ENCODE measurements at regions not wholly inside any gene's neighbourhood (a gene's known extent, or its start where the extent isn't known, plus 50 kb on each side); places are given as distances from the start of the nearest gene placed in this dataset.
A peak's percentile ranks its signal among the peaks of the same experiment; 100 is the strongest.
"Not testable (repeated sequence)": the region's sequence is repeated elsewhere in the genome, so short reads cannot be mapped to it uniquely, and the experiment has no call there.

DNA sequence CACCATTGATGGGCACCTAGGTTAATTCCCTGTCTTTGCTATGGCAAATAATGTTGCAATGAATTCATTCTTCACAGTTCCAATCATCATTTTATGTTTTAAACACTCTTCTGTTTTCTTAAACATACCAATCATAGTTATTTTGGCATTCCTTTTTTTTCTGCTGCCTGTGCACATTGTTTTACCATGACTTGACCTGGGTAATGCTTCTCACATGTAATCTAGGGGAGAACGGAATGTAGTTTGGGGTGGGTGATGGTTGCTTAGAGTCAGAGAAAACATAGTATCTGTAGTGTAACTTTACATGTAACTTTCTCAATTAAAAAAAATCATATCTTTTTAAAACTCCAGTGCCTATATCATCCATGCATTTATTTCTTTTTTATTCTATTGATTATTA, 1945.3 kb upstream of the RAG2 start:
- no peak for DNase-seq

DNA sequence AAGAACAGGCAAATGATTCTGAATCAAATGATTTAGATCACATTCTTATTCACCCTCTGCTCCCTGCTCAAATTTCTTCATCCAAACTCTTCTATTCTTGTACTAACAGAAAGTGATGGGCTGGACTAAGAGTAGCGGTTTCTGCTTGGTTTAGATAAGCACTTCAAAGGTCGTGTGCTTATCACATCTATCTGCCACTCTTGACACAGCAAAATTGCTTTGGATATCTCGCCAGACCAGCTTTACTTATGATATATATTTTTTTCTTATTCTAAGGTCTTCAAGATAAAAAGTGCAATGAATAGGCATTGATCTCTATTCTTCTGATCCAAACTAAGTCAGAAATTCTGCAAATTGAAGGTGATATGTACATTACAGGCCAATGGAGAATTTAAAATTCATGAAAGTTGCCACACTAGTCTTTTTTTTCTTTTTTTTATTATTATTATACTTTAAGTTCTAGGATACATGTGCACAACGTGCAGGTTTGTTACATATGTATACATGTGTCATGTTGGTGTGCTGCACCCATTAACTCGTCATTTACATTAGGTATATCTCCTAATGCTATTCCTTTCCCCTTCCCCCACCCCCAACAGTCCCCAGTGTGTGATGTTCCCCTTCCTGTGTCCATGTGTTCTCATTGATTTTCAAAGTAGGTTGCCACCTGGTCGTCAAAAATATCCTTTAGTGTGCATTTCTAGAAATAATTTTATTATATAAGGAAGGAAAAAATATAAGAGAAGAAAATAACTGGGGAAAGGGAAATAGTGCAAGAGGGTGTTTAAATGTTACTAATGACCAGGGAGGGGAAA, 1941.0 kb upstream of the RAG2 start:
- DNase-seq = no peak

DNA sequence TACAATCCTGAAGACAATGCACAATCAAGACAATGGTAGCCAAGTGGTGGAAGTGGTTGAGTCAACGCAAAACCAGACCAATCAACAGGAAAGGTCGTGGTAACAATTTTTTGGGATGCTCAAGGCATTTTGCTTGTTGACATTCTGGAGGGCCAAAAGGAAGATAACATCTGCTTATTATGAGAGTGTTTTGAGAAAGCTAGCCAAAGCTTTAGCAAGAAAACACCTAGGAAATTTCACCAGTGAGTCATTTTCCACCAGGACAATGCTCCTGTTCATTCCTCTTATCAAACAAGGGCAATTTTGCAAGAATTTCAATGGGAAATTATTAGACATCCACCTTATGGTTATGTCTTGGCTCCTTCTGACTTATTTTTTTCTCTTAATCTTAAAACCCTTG, 1932.2 kb upstream of the RAG2 start:
- no peak for DNase-seq

DNA sequence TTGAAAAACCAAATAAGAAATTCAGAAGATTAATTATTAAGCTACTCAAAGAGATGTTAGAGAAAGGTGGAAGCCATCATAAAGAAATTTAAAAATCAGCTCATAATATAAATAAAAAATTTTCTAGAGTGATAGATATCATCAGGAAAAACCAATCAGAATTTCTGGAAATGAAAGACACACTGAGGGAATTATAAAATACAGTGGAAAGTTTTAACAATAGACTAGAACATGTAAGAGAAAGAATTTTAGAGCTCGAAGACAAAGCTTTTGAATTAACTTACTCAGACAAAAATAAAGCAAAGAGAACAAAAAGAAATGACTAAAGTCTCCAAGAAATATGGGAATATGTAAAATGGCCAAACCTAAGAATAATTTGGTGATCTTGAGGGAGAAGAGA, 1926.9 kb upstream of the RAG2 start:
- DNase-seq = no peak

DNA sequence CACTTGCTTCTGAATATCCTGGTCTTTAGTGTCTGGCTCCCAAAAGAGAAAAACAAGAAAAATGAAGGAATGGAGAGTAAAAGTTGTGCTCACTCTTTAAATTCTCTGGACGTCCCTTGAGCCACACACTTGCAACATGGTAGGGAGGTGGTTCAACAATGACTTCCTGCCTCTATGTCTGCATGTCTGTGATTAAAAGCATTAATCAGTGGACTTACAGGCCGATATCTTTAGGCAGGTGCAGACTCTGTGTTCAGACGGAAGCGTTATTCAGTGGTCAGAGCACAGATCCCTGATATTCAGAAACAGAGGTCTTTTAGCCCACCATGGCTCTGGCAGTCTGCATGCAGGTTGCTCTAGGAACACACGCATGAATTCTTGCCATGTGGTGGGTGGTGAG, 1920.0 kb upstream of the RAG2 start:
- DNase-seq = no peak

DNA sequence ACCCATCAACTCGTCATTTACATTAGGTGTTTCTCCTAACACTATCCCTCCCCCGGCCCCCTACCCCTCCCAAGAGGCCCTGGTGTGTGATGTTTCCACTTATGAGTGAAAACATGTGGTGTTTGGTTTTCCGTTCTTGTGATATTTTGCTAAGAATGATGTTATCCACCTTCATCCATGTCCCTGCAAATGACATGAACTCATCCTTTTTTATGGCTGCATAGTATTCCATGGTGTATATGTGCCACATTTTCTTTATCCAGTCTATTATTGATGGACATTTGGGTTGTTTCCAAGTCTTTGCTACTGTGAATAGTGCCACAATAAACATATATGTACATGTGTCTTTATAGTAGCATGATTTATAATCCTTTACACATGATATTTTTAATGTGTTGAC, 1914.8 kb upstream of the RAG2 start:
- not testable (repeated sequence) for DNase-seq

DNA sequence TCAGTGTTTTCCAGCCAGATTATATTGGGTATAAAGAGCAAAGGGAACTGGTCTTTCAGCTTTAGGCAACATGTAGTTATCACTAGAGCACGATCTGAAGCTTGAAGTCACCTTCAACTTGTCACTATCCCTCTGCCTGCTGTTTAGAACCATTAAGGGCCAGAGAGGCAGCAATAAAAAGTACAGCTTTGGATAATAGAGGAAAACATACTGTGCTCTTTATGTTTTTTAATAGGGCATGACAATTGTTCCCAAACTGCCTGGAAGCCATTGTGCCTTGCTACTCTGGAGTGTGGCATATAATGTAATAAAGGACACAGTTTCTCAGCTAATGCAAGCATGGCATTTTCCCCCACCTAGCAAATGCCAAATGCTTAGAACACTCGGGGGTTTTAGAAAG, 1912.0 kb upstream of the RAG2 start:
- peak; percentile 12 for DNase-seq

DNA sequence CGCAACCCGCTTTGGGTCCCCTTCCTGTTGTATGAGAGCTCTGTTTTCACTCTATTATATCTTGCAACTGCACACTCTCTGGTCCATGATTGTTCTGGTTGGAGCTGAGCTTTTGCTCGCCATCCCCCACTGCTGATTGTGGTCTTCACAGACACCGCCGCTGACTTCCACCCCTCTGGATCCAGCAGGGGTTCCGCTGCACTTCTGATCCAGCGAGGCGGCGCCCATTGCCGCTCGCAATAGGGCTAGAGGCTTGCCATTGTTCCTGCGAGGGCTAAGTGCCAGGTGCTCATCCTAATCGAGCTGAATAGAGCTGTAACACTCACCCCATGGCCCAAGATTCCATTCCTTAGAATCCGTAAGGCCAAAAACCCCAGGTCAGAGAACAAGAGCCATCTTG, 1905.8 kb upstream of the RAG2 start:
- DNase-seq = no peak

DNA sequence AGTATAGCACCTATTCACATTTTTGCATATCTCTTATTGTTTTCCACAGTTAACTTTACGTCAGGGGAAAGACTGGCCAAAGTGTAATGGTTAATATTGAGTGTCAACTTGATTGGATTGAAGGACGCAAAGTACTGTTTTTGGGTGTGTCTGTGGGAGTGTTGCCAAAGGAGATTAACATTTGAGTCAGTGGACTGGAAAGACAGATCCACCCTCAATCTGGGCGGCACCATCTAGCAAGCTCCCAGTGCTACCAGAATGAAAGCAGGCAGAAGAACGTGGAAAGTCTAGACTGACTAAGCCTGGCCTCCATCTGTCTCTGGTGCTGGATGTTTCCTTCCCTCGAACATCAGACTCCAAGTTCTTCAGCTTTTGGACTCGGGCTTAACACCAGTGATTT, 1900.7 kb upstream of the RAG2 start:
- DNase-seq = peak; percentile 26

DNA sequence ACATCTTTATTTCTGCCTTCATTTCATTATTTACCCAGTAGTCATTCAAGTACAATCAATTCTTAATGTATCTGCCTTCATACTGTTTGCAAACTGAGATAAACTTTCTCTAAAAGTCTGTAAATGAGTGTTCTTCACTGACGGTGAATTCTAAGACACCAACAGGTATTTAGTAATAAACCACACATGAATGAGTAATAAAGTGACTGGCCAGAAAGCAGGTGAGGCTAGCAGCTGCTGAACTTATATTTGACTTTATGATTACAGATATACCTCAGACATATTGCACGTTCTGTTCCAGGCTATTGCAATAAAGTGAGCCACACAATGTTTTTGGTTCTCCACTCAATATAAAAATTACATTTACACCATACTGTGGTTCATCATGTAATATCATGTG, 1894.0 kb upstream of the RAG2 start:
- DNase-seq = no peak

DNA sequence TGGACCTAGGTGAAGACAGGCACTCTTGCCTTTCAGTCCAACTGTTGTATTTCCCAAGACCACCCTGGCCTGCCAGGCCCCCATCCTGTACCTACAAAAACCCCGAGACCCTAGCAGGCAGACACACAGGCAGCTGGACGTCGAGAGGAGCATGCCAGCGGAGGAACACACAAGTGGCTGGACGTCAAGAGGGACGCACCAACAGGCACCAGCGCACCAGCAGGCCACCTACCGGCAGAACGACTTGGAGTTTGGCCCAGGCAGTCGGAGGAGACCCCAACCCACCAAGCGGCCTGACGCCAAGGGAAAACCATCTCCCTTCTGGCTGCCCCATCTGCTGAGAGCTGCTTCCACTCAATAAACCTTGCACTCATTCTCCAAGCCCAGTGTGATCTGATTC, 1883.4 kb upstream of the RAG2 start:
- no peak for DNase-seq

DNA sequence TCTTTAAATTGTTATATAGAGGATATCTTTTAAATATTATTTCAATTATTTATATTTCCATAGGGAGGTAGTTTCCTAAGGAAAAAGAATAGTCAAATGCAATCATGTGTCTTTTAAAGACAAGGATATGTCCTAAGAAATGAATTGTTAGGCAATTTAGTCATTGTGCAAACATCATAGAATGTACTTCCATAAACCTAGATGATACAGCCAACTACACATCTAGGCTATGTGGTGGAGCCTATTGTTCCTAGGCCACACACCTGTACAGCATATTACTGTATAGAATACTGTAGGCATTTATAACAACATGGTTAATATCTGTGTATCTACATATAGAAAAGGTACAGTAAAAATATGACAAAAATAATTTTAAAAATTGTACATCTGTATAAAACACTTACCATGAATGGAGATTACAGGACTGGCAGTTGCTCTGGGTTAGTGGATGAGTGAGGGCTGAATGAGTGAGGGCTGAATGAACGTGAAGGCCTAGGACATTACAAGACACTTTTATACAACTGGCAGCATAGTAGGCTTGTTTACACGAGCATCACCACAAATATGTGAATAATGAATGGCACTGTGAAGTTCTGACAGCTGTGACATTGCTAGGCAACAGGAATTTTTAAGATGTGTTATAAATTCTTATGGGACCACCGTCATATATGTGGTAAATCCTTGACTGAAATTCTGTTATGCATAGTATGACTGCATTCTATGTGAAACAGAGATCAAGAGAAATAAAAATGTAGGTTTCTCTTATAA, 1879.0 kb upstream of the RAG2 start:
- no peak for DNase-seq

DNA sequence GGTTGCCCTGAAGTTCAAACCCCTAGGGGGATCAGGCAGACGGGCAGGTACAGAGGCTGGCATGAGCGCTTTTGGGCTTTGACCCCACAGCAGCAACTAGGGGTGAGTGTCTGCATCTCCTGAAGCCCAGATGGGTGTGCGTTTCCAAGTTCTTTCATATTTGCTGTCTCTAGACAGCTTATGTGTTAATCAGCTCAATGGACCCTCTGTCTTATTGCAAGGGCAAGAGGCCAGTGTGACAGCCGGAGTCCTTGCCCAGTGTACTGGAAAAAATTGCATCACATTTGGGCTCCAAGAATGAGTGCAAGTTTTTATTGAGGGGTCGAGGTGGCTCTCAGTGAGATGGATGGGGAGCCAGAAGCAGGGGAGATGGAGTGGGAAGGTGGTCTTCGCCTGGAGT, 1863.7 kb upstream of the RAG2 start:
- peak; percentile 59 for DNase-seq

DNA sequence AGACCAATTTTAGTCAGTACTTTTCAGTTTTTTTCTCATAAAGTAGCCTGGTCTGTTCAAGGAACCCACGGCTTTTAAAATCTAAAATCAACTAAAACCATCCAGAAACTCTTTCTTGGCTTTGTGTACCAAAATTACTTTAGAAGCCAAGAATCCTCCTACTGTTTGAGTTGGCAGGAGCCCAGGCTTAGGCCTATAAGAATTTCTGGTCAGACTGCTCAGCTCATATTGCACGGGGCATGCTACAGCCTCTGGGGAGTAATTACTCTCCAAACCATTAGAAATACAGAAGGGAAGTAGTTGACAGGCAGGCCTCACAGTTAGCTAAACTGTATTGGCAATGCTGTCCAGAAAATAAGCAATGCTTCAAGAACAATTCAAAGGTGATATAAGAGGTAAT, 1862.9 kb upstream of the RAG2 start:
- DNase-seq = peak; percentile 99

DNA sequence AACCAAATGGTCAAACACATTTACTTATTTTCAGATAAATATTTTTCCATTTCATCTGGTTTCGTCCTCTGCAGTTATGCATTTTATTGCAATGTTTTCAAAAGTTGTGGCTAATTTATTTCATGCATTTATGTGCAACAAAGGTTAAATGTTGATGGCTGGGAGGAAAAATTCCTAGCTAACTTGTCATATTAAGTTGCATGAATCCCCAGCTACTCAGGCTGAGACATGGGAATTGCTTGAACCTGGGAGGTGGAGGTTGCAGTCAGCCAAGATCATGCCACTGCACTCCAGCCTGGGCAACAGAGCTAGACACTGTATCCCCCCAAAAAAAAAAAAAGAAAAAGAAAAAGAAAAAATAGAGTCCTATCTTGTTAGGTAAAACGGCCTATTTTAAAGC, 1862.4 kb upstream of the RAG2 start:
- DNase-seq = no peak

DNA sequence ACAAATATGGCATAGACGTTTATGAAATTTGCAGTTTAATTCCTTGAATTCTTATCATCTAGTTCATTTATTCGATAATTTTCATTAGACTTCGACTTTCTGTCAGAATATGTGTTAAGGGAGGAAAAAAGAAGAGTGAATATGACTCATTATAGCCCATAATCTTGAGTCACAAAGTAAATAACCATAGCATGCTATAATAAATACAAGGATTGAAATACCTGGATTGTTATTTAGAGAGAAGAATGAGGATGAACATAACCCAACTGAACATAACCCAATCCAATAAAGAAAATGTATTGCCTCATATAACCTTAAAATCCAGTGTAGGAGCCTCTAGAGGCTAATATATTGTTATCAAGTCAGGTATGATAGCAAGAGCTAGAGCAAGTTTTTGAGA, 1858.3 kb upstream of the RAG2 start:
- DNase-seq = no peak

DNA sequence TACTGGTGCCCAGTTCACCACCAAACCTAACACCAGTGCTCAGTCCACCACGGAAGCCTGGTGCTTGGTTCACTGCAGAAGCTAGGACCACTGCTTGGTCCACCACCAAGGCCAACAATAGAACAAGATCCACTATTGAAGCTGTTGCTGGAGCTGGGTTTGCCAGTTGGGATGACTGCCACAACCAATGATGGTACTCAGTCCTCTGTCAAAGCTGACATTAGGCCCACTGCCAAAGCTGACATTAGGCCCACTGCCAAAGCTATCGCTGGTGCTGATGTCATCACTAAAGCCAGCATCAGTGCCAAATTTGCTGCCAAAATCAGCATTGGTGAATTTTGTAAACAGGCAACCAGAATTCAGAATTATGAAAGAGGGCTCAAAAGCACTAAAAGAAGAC, 1850.2 kb upstream of the RAG2 start:
- peak; percentile 93 for DNase-seq

DNA sequence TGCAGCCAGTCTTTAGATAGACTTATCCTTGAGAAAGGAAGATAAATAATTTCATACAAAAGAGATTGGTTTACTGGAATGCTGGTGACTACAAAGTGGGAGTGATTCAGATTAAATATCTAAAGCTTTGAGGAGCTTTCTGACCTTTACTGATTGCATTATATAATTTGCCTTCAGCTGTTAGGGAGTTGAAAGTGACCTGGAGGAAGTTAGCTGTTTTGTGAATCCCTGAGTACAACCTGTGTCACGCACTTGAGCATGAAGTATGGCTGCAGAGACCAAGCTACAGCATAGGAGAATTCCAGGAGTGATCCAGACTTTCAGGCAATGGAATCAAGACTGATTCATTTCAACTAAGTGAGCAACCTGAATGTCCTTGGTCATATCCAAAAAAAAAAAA, 1848.3 kb upstream of the RAG2 start:
- no peak for DNase-seq

DNA sequence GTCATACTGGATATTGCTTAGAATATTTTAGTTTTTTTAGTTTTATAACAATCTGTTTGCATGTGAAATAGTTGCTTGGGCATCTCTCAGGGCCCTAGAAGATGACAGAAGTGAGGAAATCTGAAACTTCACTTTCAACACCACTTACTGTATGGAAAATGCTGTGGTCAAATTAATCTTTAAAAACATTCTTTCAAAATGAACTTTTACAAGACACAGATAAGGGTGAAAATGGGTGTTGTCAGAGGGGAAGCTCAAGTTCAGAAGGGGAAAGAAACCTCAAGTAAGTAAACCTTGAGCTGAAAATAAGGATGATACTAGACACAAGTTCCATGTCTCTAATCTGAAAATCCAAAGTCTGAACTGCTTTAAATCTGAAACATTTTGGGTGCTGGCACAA, 1840.1 kb upstream of the RAG2 start:
- DNase-seq = no peak

DNA sequence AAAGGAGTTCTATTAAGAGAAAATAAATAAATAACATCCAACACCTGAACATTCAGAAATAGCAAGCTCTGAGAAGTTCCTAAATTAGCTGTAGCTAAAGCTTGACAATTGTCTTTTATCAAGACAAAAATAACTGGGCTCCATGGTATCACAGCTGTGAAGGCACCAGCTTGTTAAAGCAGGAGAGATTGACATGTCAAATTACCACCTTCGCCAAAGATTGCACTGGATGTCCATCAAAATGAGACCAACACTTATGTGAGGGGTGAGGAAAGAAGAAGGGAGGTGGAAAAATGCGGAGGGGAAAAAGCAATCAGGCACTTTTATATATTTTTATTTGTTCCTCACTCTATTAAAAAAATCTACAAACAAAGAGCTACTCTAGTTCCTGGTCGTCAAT, 1827.5 kb upstream of the RAG2 start:
- no peak for DNase-seq

DNA sequence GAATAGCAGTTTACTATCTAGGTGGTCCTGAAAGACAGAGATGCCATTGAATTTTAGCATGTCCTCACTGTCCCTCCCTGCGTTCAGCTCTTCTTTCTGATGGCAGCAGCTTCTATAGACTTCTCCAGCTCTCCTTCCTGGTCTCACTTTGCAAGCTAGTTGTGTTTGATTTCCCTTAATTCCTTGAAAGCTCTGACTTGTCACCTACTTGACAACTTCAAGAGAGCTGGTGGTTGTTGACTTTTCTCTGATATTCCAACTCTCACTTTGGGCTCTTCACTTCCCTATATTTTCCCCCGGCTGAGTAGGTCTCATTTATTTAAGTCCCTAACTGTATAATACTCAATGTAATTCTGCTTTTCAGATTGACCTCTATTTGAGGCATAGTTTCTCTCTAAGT, 1825.0 kb upstream of the RAG2 start:
- DNase-seq = no peak

DNA sequence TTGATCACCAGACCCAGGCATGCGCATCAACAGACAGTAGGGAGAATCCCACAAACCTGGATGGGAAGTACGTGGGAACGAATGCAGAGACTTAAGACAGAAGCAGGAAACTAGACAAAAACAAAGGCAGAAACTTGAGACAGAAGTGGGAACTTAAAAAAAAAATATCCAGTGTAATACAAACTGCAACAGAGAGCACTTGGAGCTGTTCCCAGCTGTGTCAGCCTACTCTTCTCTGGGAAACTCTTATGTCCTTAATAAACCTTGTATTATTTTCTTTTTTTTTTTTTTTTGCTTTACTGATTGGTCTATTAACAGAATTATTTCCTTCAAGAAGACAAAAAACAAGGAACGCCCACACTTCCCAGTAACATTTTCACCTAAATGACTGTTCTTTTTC, 1818.1 kb upstream of the RAG2 start:
- no peak for DNase-seq

DNA sequence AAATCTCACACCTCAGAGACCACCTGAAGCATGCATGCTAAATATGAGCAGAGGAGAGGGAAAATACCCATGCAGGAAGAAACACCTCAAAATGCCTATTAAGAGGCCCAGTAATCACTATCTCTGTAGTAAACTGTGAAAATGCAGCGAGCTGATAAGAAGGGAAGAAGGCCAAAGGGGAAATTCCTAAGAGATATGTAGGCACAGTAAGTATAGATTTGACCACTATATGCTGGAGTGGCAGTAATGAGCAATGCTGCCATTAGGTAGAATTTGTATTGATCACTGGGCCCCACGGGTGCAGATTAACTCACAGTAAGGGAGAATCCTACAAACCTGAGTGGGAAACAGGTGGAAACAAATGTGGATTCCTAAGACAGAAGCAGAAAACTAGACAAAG, 1813.1 kb upstream of the RAG2 start:
- no peak for DNase-seq

DNA sequence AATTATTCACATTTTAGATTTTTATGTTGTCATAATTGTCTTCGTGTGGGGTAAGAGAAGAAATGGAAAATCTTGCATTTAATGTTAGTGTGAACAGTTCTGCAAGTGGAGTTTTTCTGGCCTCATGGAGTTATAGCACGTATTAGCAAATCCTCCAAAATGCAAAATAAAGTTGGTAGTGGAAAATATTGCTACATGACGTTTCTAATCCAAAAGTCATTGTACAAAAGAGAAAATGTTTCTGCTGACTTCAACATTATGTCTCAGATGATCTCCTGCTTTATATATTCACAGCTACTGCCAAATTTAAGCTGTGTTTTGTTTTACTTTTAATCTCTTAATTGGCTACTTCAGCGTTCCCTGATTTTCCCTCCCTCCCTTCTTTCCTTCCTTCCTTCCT, 1804.0 kb upstream of the RAG2 start:
- no peak for DNase-seq

DNA sequence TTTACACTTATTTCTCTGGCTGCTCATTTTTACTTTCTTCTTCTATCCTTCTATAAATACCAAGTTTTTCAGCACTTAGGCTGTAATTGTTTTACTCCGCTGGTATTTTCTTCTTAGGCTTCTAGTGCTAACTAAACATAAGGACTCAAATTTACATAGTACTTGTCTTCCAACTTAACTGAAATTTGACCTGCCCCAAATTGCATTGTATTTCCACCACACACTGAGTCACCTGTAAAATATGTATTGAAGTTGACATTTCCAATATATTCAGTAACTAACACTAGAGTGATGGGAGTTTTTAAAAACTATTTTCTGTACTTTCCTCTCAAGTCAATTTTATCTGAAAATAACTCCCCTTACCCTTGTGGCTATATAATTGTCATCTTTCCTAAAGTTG, 1794.1 kb upstream of the RAG2 start:
- DNase-seq = no peak

All from NCI-H446 treated with DMSO at 0.1 percent for 48 hours (cell line).